ENCODE measurements at regions not wholly inside any gene's neighbourhood (a gene's known extent, or its start where the extent isn't known, plus 50 kb on each side); places are given as distances from the start of the nearest gene placed in this dataset.

- H3K27me3 ChIP-seq = no peaks in the 10 kb centered on the region
- TF ChIP-seq EP300 (IDR thresholded peaks at IDR 0.05) (no peak), CTCF (IDR thresholded peaks at IDR 0.05) (no peak), POLR2A (IDR thresholded peaks at IDR 0.05; ENCODE audit: low read depth) (no peak), POLR2AphosphoS5 (IDR thresholded peaks at IDR 0.05) (no peak)
- no peaks in the 10 kb centered on the region for H3K9me3 ChIP-seq
- no peak for DNase-seq (ENCODE audit: extremely low spot score)
- 88% methylated on average over 9 of the region's 9 CpGs for WGBS
- H3K27ac ChIP-seq (replicated peaks in 1 of 4) = no peak overlapping the region
- no peak overlapping the region for H3K4me3 ChIP-seq
- intact Hi-C loops (cut with DNase I) = no loop called here
- no peaks in the 10 kb centered on the region for H3K36me3 ChIP-seq
- no peaks in the 10 kb centered on the region for H3K4me1 ChIP-seq
These were observed 273.2 kb upstream of the EMCN start for GRCh38 chr4:100790836-100791615.

GRCh38 chr4:100789991-100790390 is 272.2 kb upstream of the EMCN start:
- no peak for DNase-seq (ENCODE audit: extremely low spot score)
- Histone ChIP-seq H3K27me3 (no peaks in the 10 kb centered on the region), H3K9me3 (no peaks in the 10 kb centered on the region), H3K4me1 (no peaks in the 10 kb centered on the region), H3K4me3 (no peak overlapping the region), H3K27ac (replicated peaks in 1 of 4) (no peak overlapping the region), H3K36me3 (no peaks in the 10 kb centered on the region)
- no peak for TF ChIP-seq EP300 (IDR thresholded peaks at IDR 0.05)
- no peak for TF ChIP-seq POLR2AphosphoS5 (IDR thresholded peaks at IDR 0.05)
- TF ChIP-seq CTCF (IDR thresholded peaks at IDR 0.05) = no peak
- intact Hi-C loops (cut with DNase I) = no loop called here

- H3K9me3 ChIP-seq = no peaks in the 10 kb centered on the region
- DNase-seq (ENCODE audit: extremely low spot score) = no peak
- TF ChIP-seq EP300 (IDR thresholded peaks at IDR 0.05) (no peak), CTCF (IDR thresholded peaks at IDR 0.05) (no peak), POLR2A (IDR thresholded peaks at IDR 0.05; ENCODE audit: low read depth) (no peak), POLR2AphosphoS5 (IDR thresholded peaks at IDR 0.05) (no peak)
- WGBS = 67% methylated on average over 1 of the region's 1 CpG
- no peak overlapping the region for H3K27ac ChIP-seq (replicated peaks in 1 of 4)
- intact Hi-C loops (cut with DNase I) = no loop called here
- no peaks in the 10 kb centered on the region for H3K27me3 ChIP-seq
- H3K36me3 ChIP-seq = no peaks in the 10 kb centered on the region
- H3K4me3 ChIP-seq = no peak overlapping the region
- no peaks in the 10 kb centered on the region for H3K4me1 ChIP-seq
These were observed 268.7 kb upstream of the EMCN start for GRCh38 chr4:100786481-100786880.

GRCh38 chr4:100782356-100782755 is 264.5 kb upstream of the EMCN start:
- no peaks in the 10 kb centered on the region for H3K36me3 ChIP-seq
- DNase-seq (ENCODE audit: extremely low spot score) = no peak
- H3K4me1 ChIP-seq = no peaks in the 10 kb centered on the region
- 62% methylated on average over 5 of the region's 5 CpGs for WGBS
- peaks cover 0 to 8% (median 0%) of the 10 kb centered on the region in 4 donors for H3K9me3 ChIP-seq
- intact Hi-C loops (cut with DNase I) = no loop called here
- no peaks in the 10 kb centered on the region for H3K27me3 ChIP-seq
- H3K4me3 ChIP-seq = no peak overlapping the region
- TF ChIP-seq POLR2AphosphoS5 (IDR thresholded peaks at IDR 0.05) = no peak
- TF ChIP-seq CTCF (IDR thresholded peaks at IDR 0.05) = no peak
- no peak for TF ChIP-seq EP300 (IDR thresholded peaks at IDR 0.05)
- no peak for TF ChIP-seq POLR2A (IDR thresholded peaks at IDR 0.05; ENCODE audit: low read depth)
- H3K27ac ChIP-seq (replicated peaks in 1 of 4) = no peak overlapping the region

- intact Hi-C loops (cut with DNase I) = no loop called here
- H3K9me3 ChIP-seq = peaks cover 0 to 8% (median 0%) of the 10 kb centered on the region in 4 donors
- no peaks in the 10 kb centered on the region for H3K36me3 ChIP-seq
- no peak overlapping the region for H3K4me3 ChIP-seq
- no peaks in the 10 kb centered on the region for H3K27me3 ChIP-seq
- H3K4me1 ChIP-seq = no peaks in the 10 kb centered on the region
- no peak for TF ChIP-seq POLR2A (IDR thresholded peaks at IDR 0.05; ENCODE audit: low read depth)
- TF ChIP-seq POLR2AphosphoS5 (IDR thresholded peaks at IDR 0.05) = no peak
- TF ChIP-seq CTCF (IDR thresholded peaks at IDR 0.05) = no peak
- TF ChIP-seq EP300 (IDR thresholded peaks at IDR 0.05) = no peak
- DNase-seq (ENCODE audit: extremely low spot score) = no peak
- H3K27ac ChIP-seq (replicated peaks in 1 of 4) = no peak overlapping the region
These were observed 263.6 kb upstream of the EMCN start for GRCh38 chr4:100781435-100781834.

Measured in esophagus muscularis mucosa (tissue), 4 donors.